ENCODE measurements at regions not wholly inside any gene's neighbourhood (a gene's known extent, or its start where the extent isn't known, plus 50 kb on each side); places are given as distances from the start of the nearest gene placed in this dataset.

- no peak for TF ChIP-seq POLR2A (IDR thresholded peaks at IDR 0.05)
- no peak for TF ChIP-seq CTCF (IDR thresholded peaks at IDR 0.05)
These were observed 65.4 kb upstream of the SEM1 start for GRCh38 chr7:96775046-96775445.

Data from right lobe of liver (tissue), 4 donors.